GM21717 (cell line): ENCODE measurements at regions not wholly inside any gene's neighbourhood (a gene's known extent, or its start where the extent isn't known, plus 50 kb on each side); places are given as distances from the start of the nearest gene placed in this dataset.
"Not testable (repeated sequence)": the region's sequence is repeated elsewhere in the genome, so short reads cannot be mapped to it uniquely, and the experiment has no call there.

Source experiments
- ATAC-seq: cut with Tn5 transposase; IDR thresholded peaks from one replicate; pipeline ENCODE4 v1.9.1; 2021; ENCODE audit warnings: mild to moderate bottlenecking, moderate library complexity; ENCODE audit not compliant: unreplicated experiment

DNA sequence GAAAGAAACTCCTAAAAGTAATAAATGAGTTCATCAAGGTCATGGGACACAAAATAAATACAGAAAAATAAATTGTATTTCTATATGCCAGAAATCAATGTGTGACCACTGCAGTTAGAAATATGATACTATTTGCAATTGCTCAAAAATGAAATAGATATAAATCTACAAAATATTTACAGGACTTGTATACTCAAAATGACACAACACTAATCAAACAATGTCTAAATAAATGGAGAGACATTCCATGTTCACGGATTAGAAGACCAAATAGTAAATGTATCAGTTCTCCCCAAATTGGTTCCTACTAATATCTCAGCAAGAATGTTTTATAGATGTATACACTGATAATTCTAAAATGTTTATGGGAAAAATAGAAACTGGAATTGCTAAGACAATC, 345.3 kb downstream of the NR2F1-AS1 start:
- ATAC-seq: no peak

GRCh38 chr5:93226202-93226735, 354.8 kb downstream of the NR2F1-AS1 start:
- no peak for ATAC-seq

GRCh38 chr5:93225748-93226147, 355.3 kb downstream of the NR2F1-AS1 start:
- no peak for ATAC-seq

DNA sequence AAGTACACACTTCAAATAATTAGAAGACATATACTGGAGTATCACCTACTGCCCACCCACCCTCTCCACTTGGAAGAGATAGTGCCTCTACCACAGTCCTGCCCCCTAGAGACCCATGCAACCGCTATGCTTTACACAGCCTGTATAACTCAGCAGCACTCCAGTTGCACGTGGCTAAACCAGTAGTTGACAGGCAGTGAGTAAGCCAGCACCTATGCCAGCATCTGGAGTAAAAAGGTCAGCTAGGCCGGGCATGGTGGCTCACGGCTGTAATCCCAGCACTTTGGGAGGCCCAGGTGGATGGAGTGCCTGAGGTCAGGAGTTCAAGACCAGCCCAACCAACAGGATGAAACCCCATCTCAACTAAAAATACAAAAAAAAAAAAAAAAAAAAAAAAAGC, 356.4 kb downstream of the NR2F1-AS1 start:
- ATAC-seq: no peak

GRCh38 chr5:93221773-93222172, 359.2 kb downstream of the NR2F1-AS1 start:
- no peak for ATAC-seq

- ATAC-seq: no peak
Observed at GRCh38 chr5:93220431-93220830, 360.6 kb downstream of the NR2F1-AS1 start.

DNA sequence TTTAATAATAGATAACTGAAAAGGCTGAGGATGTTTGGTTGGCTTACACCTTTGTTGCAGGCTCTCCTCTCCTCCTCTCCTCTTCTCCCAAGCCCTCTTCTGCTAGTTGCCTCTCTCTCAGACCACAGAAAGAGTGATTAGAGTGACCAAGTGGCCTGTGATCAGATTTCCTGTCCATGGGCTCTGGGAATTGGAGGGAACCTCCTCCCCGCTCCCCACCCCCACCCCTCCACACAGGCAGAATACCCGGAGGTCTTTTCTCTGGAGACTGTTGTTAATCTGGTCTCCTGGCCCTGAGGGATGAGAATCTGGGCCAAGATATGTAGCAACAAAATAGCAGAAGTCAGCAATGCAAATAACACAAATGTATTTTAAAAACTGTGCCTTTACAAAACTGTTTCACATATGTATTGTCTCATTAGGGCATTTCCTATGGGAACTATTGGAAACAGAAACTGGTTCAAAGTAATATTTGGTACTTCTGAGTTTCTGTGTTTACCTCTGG, 361.3 kb downstream of the NR2F1-AS1 start:
- ATAC-seq: no peak

DNA sequence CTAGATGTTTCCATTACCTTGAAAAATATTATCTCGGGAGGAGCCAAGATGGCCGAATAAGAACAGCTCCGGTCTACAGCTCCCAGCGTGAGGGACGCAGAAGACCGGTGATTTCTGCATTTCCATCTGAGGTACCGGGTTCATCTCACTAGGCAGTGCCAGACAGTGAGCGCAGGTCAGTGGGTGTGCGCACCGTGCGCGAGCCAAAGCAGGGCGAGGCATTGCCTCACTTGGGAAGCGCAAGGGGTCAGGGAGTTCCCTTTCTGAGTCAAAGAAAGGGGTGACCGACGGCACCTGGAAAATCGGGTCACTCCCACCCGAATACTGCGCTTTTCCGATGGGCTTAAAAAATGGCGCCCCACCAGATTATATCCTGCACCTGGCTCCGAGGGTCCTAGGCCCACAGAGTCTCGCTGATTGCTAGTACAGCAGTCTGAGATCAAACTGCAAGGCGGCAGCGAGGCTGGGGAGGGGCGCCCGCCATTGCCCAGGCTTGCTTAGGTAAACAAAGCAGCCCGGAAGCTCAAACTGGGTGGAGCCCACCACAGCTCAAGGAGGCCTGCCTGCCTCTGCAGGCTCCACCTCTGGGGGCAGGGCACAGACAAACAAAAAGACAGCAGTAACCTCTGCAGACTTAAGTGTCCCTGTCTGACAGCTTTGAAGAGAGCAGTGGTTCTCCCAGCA, 367.8 kb downstream of the NR2F1-AS1 start:
- not testable (repeated sequence) for ATAC-seq

DNA sequence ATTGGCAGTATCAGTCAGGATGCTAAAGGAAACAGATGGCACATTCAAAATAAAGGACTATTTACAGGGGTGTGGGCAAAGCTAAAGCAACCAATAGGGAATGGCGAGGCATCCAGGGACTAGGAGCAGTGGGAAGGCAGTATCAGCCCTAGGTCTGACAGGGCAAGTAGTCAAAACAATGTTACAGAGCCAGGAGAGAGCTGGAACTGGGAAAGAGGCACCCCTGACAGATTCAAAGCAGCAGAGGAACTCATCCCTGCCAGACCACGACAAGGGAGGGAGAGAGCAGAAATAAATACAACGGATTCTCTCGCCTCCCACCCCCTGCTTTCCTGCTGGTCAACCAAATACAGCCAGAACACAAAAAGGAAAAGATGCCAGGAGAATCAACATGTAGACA, 371.5 kb downstream of the NR2F1-AS1 start:
- ATAC-seq: no peak

DNA sequence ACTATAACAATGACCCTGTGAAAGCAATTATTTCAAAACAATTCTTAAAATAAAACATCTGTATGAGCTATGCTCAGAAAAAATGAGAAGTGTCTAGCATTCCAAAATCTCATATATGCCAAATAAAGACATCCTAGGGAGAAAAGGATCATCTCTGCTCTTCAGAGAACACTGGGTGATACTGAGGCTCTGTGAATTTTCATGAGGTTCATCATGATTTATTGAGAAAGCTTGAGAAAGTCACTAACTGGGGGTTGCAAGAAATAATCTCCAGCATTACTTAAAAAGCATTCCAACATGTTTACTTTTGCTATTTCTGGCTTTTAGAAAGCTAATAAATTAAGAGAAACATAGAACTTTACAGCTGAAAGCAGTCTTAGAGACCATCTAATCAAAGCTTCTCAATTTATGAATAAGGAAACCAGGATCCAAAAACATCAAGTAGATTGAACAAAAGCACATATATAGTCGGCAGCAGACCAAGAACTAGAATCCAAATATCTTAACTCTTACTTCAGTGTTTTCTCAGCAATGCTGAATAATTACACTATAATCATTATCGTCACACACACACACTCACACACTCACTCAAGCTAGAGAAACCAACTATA, 372.8 kb downstream of the NR2F1-AS1 start:
- ATAC-seq: no peak

DNA sequence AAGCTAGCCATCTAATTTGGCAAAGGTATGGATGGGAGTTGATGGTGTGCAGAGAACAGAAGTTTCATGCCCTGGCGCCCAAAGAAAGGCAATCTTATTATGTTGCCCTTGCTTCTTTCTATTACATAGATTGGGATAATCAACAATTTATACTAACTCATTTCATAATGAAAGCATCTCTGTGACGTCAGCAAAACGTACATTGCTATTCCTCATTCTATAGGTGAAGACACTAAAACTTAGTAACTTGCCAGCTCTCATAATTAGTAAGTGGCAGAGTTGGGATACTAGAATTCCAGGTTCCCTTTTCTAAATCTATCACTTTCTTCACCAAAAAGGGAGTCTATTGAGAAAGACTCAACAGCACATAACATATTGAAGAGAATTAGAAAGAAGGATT, 374.8 kb downstream of the NR2F1-AS1 start:
- no peak for ATAC-seq

DNA sequence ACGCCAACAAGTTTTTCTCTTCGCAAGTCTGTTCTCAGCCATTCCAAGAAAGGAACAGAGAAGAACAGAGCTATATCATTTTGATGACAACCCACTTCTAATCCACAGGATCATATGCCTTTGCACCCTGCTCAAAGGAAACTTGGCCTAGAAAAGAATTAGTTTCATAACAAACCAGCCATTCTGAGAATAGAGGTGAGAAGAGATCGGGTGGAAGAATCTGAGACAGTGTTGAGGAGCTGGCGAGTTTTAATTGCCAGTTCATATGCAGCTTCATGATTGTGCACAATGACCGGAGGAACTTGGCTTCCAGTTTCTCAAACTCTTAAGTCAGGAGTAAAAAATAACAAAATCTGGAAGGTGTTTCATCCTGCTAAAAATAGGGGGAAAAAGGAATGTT, 380.0 kb downstream of the NR2F1-AS1 start:
- no peak for ATAC-seq

DNA sequence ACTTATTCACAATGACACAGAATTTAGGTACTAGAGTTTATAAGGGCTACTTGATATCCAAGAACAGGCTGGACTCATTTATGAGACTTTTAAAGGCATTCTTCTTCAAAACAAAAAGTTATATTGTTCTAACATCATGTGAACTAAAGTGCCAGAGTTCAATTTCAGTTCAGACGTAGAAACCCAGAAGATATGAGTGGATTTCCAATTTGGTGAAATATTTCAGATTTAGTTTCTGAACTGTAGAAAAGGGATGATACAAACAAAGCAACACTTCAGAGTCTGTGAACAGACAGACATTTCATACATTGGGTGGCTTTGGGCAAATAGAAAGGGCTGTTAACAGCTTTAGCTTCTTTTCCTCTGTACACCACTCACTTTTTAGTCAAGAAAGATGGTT, 384.0 kb downstream of the NR2F1-AS1 start:
- no peak for ATAC-seq

DNA sequence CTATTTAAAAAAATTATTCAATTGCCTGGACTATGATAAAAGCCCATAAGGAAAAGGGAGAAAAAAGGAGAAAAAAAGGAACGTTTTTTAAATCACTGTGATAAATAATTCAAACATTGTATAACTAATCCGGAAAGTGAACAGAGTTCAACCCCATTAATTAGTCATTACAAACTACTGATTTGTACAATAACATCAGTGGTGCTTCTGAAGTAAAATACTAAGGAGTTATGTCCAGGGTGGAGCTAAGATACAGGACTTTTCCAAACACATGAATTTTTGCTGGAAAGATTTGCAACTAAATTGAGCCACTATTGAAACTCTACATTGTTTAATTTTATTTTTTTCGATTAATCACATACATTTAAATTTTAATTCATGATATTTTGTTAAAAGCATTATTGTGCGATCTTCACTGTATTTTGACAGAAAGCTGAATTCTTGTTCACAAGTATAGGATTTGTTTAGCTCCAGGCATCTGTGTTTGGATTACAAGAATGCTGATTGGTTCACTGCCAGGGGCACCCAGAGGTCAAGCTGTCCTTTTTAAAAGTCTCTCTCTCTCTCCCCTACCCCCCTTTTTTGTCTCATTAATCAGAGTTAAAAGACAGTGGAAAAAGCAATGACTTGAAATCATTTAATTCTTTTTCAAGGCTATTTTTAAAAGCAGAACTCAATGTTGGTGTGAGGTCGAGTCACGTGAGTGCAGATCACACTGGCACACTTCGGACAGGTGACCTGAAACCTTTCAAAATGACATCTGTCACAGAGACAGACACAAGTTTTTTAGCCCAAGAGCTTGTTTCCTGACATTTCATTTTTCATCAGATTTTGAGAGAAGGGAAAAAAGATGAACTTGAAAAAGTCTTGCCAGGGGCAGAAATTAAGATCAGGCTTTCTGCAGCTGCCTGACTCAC, 387.3 kb downstream of the NR2F1-AS1 start:
- ATAC-seq: no peak

DNA sequence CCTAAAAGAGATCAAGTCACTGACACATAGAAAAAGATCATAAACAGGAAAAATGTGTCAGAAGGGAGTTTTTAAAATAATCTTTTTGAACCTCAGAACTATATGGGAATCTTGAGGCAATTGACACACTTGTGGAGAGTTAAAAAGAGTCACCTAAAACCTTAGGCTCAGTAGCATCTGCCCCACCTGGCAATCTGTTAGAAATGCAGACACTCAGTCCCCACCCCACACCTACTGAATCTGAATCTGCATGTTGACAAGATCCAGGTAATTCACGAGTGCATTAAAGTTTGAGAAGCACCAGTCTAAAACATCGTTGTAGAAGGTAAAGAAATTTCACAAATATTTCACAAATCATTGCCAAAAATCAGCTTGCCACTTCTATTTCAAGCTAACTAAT, 388.3 kb downstream of the NR2F1-AS1 start:
- ATAC-seq: no peak

DNA sequence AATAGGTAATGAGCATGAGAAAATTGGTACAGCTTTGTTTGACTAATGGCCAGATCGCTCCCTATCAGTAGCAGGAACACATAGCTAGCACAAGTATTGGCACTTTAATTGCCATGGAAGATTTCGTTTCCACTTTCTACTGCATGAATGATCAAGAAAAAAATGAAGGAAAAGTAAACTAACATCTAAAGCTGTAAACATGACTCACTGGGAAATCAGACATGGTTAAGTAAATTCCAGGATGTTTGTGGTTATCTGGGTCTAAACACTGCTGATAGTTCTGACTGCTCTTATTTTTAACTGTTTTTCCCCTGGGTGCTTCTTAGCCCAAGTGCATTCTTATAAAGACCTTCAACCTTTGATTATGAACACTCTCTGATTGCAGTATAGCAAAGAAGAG, 388.9 kb downstream of the NR2F1-AS1 start:
- ATAC-seq: no peak

- no peak for ATAC-seq
Observed at GRCh38 chr5:93191035-93191817, 389.8 kb downstream of the NR2F1-AS1 start.

- ATAC-seq: no peak
Observed at GRCh38 chr5:93189707-93190120, 391.3 kb downstream of the NR2F1-AS1 start.

- no peak for ATAC-seq
Observed at GRCh38 chr5:93188876-93189485, 392.0 kb downstream of the NR2F1-AS1 start.

- no peak for ATAC-seq
Observed at GRCh38 chr5:93186076-93186682, 394.8 kb downstream of the NR2F1-AS1 start.
